ENCODE measurements at regions not wholly inside any gene's neighbourhood (a gene's known extent, or its start where the extent isn't known, plus 50 kb on each side); places are given as distances from the start of the nearest gene placed in this dataset.

GRCh38 chr5:2981652-2982051 lies 230.2 kb upstream of the IRX2 start:
- no peak for FAIRE-seq

GRCh38 chr5:2981035-2981434 lies 229.6 kb upstream of the IRX2 start:
- no peak for FAIRE-seq
- TF ChIP-seq, protein P1, sequence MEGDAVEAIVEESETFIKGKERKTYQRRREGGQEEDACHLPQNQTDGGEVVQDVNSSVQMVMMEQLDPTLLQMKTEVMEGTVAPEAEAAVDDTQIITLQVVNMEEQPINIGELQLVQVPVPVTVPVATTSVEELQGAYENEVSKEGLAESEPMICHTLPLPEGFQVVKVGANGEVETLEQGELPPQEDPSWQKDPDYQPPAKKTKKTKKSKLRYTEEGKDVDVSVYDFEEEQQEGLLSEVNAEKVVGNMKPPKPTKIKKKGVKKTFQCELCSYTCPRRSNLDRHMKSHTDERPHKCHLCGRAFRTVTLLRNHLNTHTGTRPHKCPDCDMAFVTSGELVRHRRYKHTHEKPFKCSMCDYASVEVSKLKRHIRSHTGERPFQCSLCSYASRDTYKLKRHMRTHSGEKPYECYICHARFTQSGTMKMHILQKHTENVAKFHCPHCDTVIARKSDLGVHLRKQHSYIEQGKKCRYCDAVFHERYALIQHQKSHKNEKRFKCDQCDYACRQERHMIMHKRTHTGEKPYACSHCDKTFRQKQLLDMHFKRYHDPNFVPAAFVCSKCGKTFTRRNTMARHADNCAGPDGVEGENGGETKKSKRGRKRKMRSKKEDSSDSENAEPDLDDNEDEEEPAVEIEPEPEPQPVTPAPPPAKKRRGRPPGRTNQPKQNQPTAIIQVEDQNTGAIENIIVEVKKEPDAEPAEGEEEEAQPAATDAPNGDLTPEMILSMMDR (IDR thresholded peaks at IDR 0.05; ENCODE audit: insufficient read depth, missing control alignments): no peak

More at GRCh38 chr5:2981652-2982051, 230.2 kb upstream of the IRX2 start:
- TF ChIP-seq, protein P1 (IDR thresholded peaks at IDR 0.05; ENCODE audit: insufficient read depth, missing control alignments): no peak
- no peak for DNase-seq (ENCODE audit: insufficient read length, low spot score)

DNA sequence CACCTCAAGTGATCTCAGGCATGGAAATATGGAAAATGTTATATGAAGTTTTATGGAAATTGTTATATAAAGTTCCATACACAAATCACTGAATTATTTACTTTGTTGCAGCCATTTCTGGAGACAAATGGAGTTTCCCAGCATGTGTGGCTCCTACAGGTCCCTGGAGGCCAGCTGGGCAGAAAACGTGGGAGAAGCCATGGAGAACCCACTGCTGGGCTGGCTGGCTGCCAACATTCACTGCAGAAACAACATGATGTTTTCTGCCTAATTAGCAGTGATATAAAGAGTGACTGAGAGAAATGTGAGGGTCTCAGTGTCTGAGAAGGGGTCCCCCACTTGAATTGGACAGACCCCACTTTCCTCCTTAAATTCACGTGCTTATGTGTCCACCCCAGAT lies 208.8 kb upstream of the IRX2 start:
- DNase-seq (ENCODE audit: insufficient read length, low spot score) (no peak), FAIRE-seq (no peak)
- TF ChIP-seq, protein P1 (IDR thresholded peaks at IDR 0.05; ENCODE audit: insufficient read depth, missing control alignments): no peak

More at GRCh38 chr5:2981035-2981434, 229.6 kb upstream of the IRX2 start:
- no peak for DNase-seq (ENCODE audit: insufficient read length, low spot score)

DNA sequence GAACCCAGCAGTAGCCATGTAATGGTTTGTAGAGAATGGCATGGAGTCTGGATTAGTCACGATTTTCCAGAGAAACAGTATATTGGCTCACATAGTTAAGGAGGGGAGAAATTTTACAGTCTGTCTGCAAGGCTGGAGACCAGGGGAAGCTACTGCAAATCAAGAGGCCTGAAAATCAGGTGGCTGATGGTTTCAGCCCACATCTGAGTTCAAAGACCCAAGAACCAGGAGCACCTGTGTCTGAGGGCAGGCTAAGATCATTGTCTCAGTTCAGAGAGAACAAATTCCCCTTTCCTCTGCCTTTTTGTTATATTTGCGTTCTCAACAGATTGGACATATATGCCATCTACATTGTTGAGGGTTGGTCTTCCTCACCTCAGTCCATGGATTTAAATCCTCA lies 207.5 kb upstream of the IRX2 start:
- TF ChIP-seq, protein P1 (IDR thresholded peaks at IDR 0.05; ENCODE audit: insufficient read depth, missing control alignments): no peak
- no peak for DNase-seq (ENCODE audit: insufficient read length, low spot score)
- no peak for FAIRE-seq

GRCh38 chr5:2948875-2949274 lies 197.4 kb upstream of the IRX2 start:
- TF ChIP-seq, protein P1 (IDR thresholded peaks at IDR 0.05; ENCODE audit: insufficient read depth, missing control alignments): no peak
- FAIRE-seq (no peak), DNase-seq (ENCODE audit: insufficient read length, low spot score) (no peak)

GRCh38 chr5:2946315-2946714 lies 194.8 kb upstream of the IRX2 start:
- DNase-seq (ENCODE audit: insufficient read length, low spot score) (no peak), FAIRE-seq (no peak)
- TF ChIP-seq, protein P1 (IDR thresholded peaks at IDR 0.05; ENCODE audit: insufficient read depth, missing control alignments): no peak

DNA sequence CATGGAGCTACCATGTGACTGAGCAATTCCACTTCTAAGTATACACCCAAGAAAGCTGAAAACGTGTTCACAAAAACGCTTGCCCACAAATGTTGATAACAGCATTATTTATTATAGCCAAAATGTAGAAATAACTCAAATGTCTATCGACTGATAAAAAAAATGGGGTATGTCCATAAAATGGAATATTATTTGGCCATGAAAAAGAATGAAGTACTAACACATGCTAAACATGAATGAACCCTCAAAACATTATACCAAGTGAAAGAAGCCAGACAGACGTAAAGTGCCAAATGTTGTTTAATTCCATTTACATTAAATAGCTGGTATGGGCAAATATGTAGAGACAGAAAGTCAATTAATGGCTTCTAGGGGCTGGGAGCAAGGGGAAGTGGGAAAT lies 184.9 kb upstream of the IRX2 start:
- TF ChIP-seq, protein P1 (IDR thresholded peaks at IDR 0.05; ENCODE audit: insufficient read depth, missing control alignments): no peak
- FAIRE-seq (no peak), DNase-seq (ENCODE audit: insufficient read length, low spot score) (no peak)
